GM12878 (cell line): ENCODE measurements at regions not wholly inside any gene's neighbourhood (a gene's known extent, or its start where the extent isn't known, plus 50 kb on each side); places are given as distances from the start of the nearest gene placed in this dataset.

ENCODE experiments used
- ASH2L ChIP-seq: fragments of 300-600, 200-600 bp; sonication (generic); IDR thresholded peaks from 2 replicates; pipeline ENCODE4 v1.6.1; 2017; ENCODE audit warnings: low read depth, mild to moderate bottlenecking, borderline replicate concordance
- BCL11A ChIP-seq: IDR thresholded peaks from 2 replicates; pipeline ENCODE4 v1.6.1; 2011; ENCODE audit warnings: low read depth, low read length
- CBFB ChIP-seq: IDR thresholded peaks from 2 replicates; pipeline ENCODE4 v1.6.1; 2016; ENCODE audit warnings: antibody characterized with exemption, low read depth
- CHD2 ChIP-seq: IDR thresholded peaks from 2 replicates; pipeline ENCODE4 v1.6.1; 2011; ENCODE audit warnings: low read depth, low read length, improper control_type of control experiment, borderline replicate concordance
- DPF2 ChIP-seq: fragments of 450-650 bp; IDR thresholded peaks from 2 replicates; pipeline ENCODE4 v1.6.1; 2017; ENCODE audit warnings: mild to moderate bottlenecking
- EP300 ChIP-seq, 2 experiments: fragments of 150-350 bp in 1 of 2; IDR thresholded peaks; 2 replicates each; pipeline ENCODE4 v1.6.1; 2011 to 2012; ENCODE audit warnings: low read depth in 2 of 2, low read length in 2 of 2, borderline replicate concordance in 1 of 2, improper control_type of control experiment in 1 of 2, inconsistent platforms in 1 of 2; ENCODE audit not compliant: control insufficient read depth in 1 of 2
- FOXM1 ChIP-seq: IDR thresholded peaks from 2 replicates; pipeline ENCODE4 v1.6.1; 2012; ENCODE audit warnings: low read depth, mild to moderate bottlenecking, inconsistent platforms, low read length, moderate library complexity
- IKZF1 ChIP-seq: fragments of 450-650 bp; conservative IDR thresholded peaks from 2 replicates; pipeline ENCODE4 v1.6.1; 2017; ENCODE audit warnings: antibody characterized with exemption, mild to moderate bottlenecking
- JUNB ChIP-seq: IDR thresholded peaks from 2 replicates; pipeline ENCODE4 v1.6.1; 2016; ENCODE audit warnings: antibody characterized with exemption, mild to moderate bottlenecking
- MEF2A ChIP-seq: IDR thresholded peaks from 2 replicates; pipeline ENCODE4 v1.6.1; 2011; ENCODE audit warnings: low read depth, mild to moderate bottlenecking, low read length, moderate library complexity; ENCODE audit not compliant: insufficient read depth
- MTA3 ChIP-seq: IDR thresholded peaks from 2 replicates; pipeline ENCODE4 v1.6.1; 2012; ENCODE audit warnings: low read length, inconsistent platforms, borderline replicate concordance
- MXI1 ChIP-seq: fragments of 150-350 bp; IDR thresholded peaks from 2 replicates; pipeline ENCODE4 v1.6.1; 2011; ENCODE audit warnings: low read depth, mild to moderate bottlenecking, inconsistent platforms, low read length, improper control_type of control experiment
- NFXL1 ChIP-seq: fragments of 450-650 bp; IDR thresholded peaks from 2 replicates; pipeline ENCODE4 v1.6.1; 2017; ENCODE audit warnings: antibody characterized with exemption, mild to moderate bottlenecking, borderline replicate concordance
- NFYA ChIP-seq: IDR thresholded peaks from 2 replicates; pipeline ENCODE4 v1.6.1; 2011; ENCODE audit warnings: low read depth, mild to moderate bottlenecking, low read length, improper control_type of control experiment, borderline replicate concordance
- NFYB ChIP-seq: IDR thresholded peaks from 2 replicates; pipeline ENCODE4 v1.6.1; 2011; ENCODE audit warnings: low read depth, mild to moderate bottlenecking, low read length, improper control_type of control experiment, moderate library complexity; ENCODE audit not compliant: insufficient read depth
- POLR2AphosphoS2 ChIP-seq: IDR thresholded peaks from 2 replicates; pipeline ENCODE4 v1.6.1; 2011; ENCODE audit warnings: low read depth, mild to moderate bottlenecking, low read length, improper control_type of control experiment, moderate library complexity
- RB1 ChIP-seq: fragments of 450-650 bp; formaldehyde crosslinking; IDR thresholded peaks from 2 replicates; pipeline ENCODE4 v1.6.1; 2017; ENCODE audit warnings: mild to moderate bottlenecking, borderline replicate concordance
- RCOR1 ChIP-seq: conservative IDR thresholded peaks from 2 replicates; pipeline ENCODE4 v1.6.1; 2012; ENCODE audit warnings: low read depth, low read length, improper control_type of control experiment
- RELA ChIP-seq: fragments of 450-650 bp; IDR thresholded peaks from 2 replicates; pipeline ENCODE4 v1.8.0; 2014; ENCODE audit warnings: borderline replicate concordance; ENCODE audit not compliant: partially characterized antibody
- RFX5 ChIP-seq: IDR thresholded peaks from 2 replicates; pipeline ENCODE4 v1.6.1; 2011; ENCODE audit warnings: low read depth, low read length, improper control_type of control experiment
- RUNX3 ChIP-seq: IDR thresholded peaks from 2 replicates; pipeline ENCODE4 v1.6.1; 2012; ENCODE audit warnings: low read length, inconsistent platforms
- SIX5 ChIP-seq: IDR thresholded peaks from 2 replicates; pipeline ENCODE4 v1.6.1; 2011; ENCODE audit warnings: mild to moderate bottlenecking, low read depth, low read length, moderate library complexity; ENCODE audit not compliant: severe bottlenecking
- SREBF2 ChIP-seq: IDR thresholded peaks from 2 replicates; pipeline ENCODE4 v1.6.1; 2012; ENCODE audit warnings: mild to moderate bottlenecking, low read length
- STAT3 ChIP-seq: IDR thresholded peaks from 2 replicates; pipeline ENCODE4 v1.6.1; 2011; ENCODE audit warnings: low read depth, low read length, improper control_type of control experiment
- SUZ12 ChIP-seq: fragments of 200-600 bp; sonication (generic); IDR thresholded peaks from one replicate; pipeline ENCODE4 v1.6.1; 2018; ENCODE audit warnings: antibody characterized with exemption, mild to moderate bottlenecking; ENCODE audit not compliant: unreplicated experiment
- YY1 ChIP-seq: IDR thresholded peaks from 2 replicates; pipeline ENCODE4 v1.6.1; 2011; ENCODE audit warnings: low read depth, mild to moderate bottlenecking, low read length
- ZNF24 ChIP-seq: fragments of 450-650 bp; IDR thresholded peaks from 2 replicates; pipeline ENCODE4 v1.6.1; 2017; ENCODE audit warnings: antibody characterized with exemption, mild to moderate bottlenecking
- ZNF622 ChIP-seq: fragments of 450-650 bp; IDR thresholded peaks from 2 replicates; pipeline ENCODE4 v1.6.1; 2017; ENCODE audit warnings: mild to moderate bottlenecking, inconsistent platforms
- TF ChIP-seq, protein P1 (sequence below): fragments of 450-650 bp; IDR thresholded peaks from 2 replicates; pipeline ENCODE4 v1.6.1; 2017; ENCODE audit warnings: borderline replicate concordance
- TF ChIP-seq, protein P2 (sequence below): IDR thresholded peaks from 2 replicates; pipeline ENCODE4 v1.6.1; 2011; ENCODE audit warnings: low read depth, mild to moderate bottlenecking, low read length, moderate library complexity, borderline replicate concordance; ENCODE audit errors: extremely low read depth
- TF ChIP-seq, protein P3 (sequence below): fragments of 450-650 bp; IDR thresholded peaks from 2 replicates; pipeline ENCODE4 v1.6.1; 2016; ENCODE audit warnings: mild to moderate bottlenecking

DNA sequence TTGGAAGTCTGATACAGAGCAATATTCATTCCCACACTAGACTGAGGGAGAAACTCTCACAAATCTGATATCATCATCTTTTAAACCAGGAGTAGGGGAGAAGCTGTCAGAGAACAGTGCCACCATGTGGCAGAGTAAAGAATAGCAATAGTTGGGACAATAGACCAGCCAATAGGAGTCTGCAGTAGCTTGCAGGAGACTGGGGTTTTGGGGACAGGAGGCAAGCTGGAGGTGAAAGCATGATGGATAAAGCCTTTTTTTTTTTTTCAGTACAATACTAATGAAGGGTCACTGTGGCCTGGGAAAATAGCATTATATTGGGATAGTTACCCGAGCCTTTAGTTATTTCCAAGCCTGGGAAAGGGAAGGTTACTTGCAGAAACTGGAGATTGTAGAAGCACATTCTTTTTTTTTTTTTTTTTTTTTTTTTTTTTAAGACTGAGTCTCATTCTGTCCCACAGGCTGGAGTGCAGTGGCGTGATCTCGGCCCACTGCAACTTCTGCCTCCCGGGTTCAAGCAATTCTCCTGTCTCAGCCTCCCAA, 120.7 kb downstream of the S1PR1 start (continued):
- TF ChIP-seq RCOR1: no peak
- peak; percentile 63; the same call in 1 of the 2 replicates for TF ChIP-seq NFYB
- no peak for TF ChIP-seq NFXL1
- TF ChIP-seq RUNX3: no peak; the same call in 1 of the 2 replicates
- TF ChIP-seq DPF2: no peak
- TF ChIP-seq CHD2: no peak
- TF ChIP-seq RELA: no peak
- TF ChIP-seq EP300 (IDR thresholded peaks at IDR 0.05; ENCODE audit: borderline replicate concordance in 1 of 2, control insufficient read depth in 1 of 2, low read depth in 2 of 2, low read length in 2 of 2): no peak
- TF ChIP-seq IKZF1: no peak; the same call in 1 of the 2 replicates
- no peak for TF ChIP-seq SUZ12
- TF ChIP-seq, protein P1, sequence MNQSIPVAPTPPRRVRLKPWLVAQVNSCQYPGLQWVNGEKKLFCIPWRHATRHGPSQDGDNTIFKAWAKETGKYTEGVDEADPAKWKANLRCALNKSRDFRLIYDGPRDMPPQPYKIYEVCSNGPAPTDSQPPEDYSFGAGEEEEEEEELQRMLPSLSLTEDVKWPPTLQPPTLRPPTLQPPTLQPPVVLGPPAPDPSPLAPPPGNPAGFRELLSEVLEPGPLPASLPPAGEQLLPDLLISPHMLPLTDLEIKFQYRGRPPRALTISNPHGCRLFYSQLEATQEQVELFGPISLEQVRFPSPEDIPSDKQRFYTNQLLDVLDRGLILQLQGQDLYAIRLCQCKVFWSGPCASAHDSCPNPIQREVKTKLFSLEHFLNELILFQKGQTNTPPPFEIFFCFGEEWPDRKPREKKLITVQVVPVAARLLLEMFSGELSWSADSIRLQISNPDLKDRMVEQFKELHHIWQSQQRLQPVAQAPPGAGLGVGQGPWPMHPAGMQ: no peak
- no peak for TF ChIP-seq SREBF2
- TF ChIP-seq MEF2A: 0 out of 2 replicates have a peak, but pooled peaks have one; percentile 37
- no peak for TF ChIP-seq MTA3
- no peak for TF ChIP-seq BCL11A
- TF ChIP-seq POLR2AphosphoS2: no peak
- TF ChIP-seq RFX5: no peak
- TF ChIP-seq RB1: peak; percentile 55; the same call in 1 of the 2 replicates
- TF ChIP-seq, protein P2, sequence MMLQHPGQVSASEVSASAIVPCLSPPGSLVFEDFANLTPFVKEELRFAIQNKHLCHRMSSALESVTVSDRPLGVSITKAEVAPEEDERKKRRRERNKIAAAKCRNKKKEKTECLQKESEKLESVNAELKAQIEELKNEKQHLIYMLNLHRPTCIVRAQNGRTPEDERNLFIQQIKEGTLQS: no peak
- TF ChIP-seq ASH2L: no peak
- TF ChIP-seq STAT3: no peak
- TF ChIP-seq, protein P3, sequence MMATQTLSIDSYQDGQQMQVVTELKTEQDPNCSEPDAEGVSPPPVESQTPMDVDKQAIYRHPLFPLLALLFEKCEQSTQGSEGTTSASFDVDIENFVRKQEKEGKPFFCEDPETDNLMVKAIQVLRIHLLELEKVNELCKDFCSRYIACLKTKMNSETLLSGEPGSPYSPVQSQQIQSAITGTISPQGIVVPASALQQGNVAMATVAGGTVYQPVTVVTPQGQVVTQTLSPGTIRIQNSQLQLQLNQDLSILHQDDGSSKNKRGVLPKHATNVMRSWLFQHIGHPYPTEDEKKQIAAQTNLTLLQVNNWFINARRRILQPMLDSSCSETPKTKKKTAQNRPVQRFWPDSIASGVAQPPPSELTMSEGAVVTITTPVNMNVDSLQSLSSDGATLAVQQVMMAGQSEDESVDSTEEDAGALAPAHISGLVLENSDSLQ: peak; percentile 16; the same call in 1 of the 2 replicates
- TF ChIP-seq CBFB: 0 out of 2 replicates have a peak, but pooled peaks have one; percentile 21
- TF ChIP-seq SIX5: no peak
- TF ChIP-seq ZNF24: no peak
- peak; percentile 78 for TF ChIP-seq FOXM1
- TF ChIP-seq JUNB: peak; percentile 23
- TF ChIP-seq NFYA: no peak
- peak; percentile 42; the same call in 1 of the 2 replicates for TF ChIP-seq MXI1
- TF ChIP-seq ZNF622: no peak
- 0 out of 2 replicates have a peak, but pooled peaks have one; percentile 60 for TF ChIP-seq YY1
